ENCODE measurements at regions not wholly inside any gene's neighbourhood (a gene's known extent, or its start where the extent isn't known, plus 50 kb on each side); places are given as distances from the start of the nearest gene placed in this dataset.

- DNase-seq (ENCODE audit: low read depth in 2 of 2) = no peak
These were observed 85.4 kb upstream of the PLXNC1 start for GRCh38 chr12:94062796-94063635.

- DNase-seq (ENCODE audit: low read depth in 2 of 2) = no peak
These were observed 77.9 kb upstream of the PLXNC1 start for GRCh38 chr12:94070520-94070919.

- DNase-seq (ENCODE audit: low read depth in 2 of 2) = no peak
These were observed 77.1 kb upstream of the PLXNC1 start for GRCh38 chr12:94071258-94071657.

GRCh38 chr12:94073441-94074051, 74.8 kb upstream of the PLXNC1 start:
- no peak for DNase-seq (ENCODE audit: low read depth in 2 of 2)

- DNase-seq (ENCODE audit: low read depth in 2 of 2) = no peak
These were observed 74.0 kb upstream of the PLXNC1 start for GRCh38 chr12:94074216-94074979.

- peak in 1 of 2 donors; percentile 15 for DNase-seq (ENCODE audit: low read depth in 2 of 2)
These were observed 73.3 kb upstream of the PLXNC1 start for GRCh38 chr12:94074980-94075629.

- no peak for DNase-seq (ENCODE audit: low read depth in 2 of 2)
These were observed 71.2 kb upstream of the PLXNC1 start for GRCh38 chr12:94077209-94077608.

- no peak for DNase-seq (ENCODE audit: low read depth in 2 of 2)
These were observed 70.1 kb upstream of the PLXNC1 start for GRCh38 chr12:94078138-94078723.

- no peak for DNase-seq (ENCODE audit: low read depth in 2 of 2)
These were observed 69.5 kb upstream of the PLXNC1 start for GRCh38 chr12:94078736-94079509.

- DNase-seq (ENCODE audit: low read depth in 2 of 2) = no peak
These were observed 68.6 kb upstream of the PLXNC1 start for GRCh38 chr12:94079566-94080340.

GRCh38 chr12:94080341-94081009, 67.9 kb upstream of the PLXNC1 start:
- DNase-seq (ENCODE audit: low read depth in 2 of 2) = no peak

- DNase-seq (ENCODE audit: low read depth in 2 of 2) = no peak
These were observed 65.7 kb upstream of the PLXNC1 start for GRCh38 chr12:94082690-94083089.

GRCh38 chr12:94089891-94090290, 58.5 kb upstream of the PLXNC1 start:
- no peak for DNase-seq (ENCODE audit: low read depth in 2 of 2)

- no peak for DNase-seq (ENCODE audit: low read depth in 2 of 2)
These were observed 56.8 kb upstream of the PLXNC1 start for GRCh38 chr12:94091624-94092023.

- no peak for DNase-seq (ENCODE audit: low read depth in 2 of 2)
These were observed 55.7 kb upstream of the PLXNC1 start for GRCh38 chr12:94092516-94093241.

GRCh38 chr12:94094700-94095099, 53.7 kb upstream of the PLXNC1 start:
- no peak for DNase-seq (ENCODE audit: low read depth in 2 of 2)

- no peak for DNase-seq (ENCODE audit: low read depth in 2 of 2)
These were observed 52.8 kb upstream of the PLXNC1 start for GRCh38 chr12:94095618-94096017.

- DNase-seq (ENCODE audit: low read depth in 2 of 2) = no peak
These were observed 49.9 kb upstream of the PLXNC1 start for GRCh38 chr12:94098466-94098865.
